A673 (cell line): ENCODE measurements at regions not wholly inside any gene's neighbourhood (a gene's known extent, or its start where the extent isn't known, plus 50 kb on each side); places are given as distances from the start of the nearest gene placed in this dataset.

Experiments used
- CTCF ChIP-seq: fragments of 300-800, 200-600 bp; sonication (generic); conservative IDR thresholded peaks from 2 replicates; pipeline ENCODE4 v1.5.1; 2017; ENCODE audit warnings: low read depth, mild to moderate bottlenecking, antibody characterized with exemption, low read length, moderate library complexity, mixed read lengths
- EZH2 ChIP-seq: fragments of 200-600 bp; sonication (generic); IDR thresholded peaks from 2 replicates; pipeline ENCODE4 v1.6.1; 2017; ENCODE audit warnings: borderline replicate concordance, low read depth, mild to moderate bottlenecking, mixed read lengths, antibody characterized with exemption, low read length; ENCODE audit not compliant: poor library complexity, severe bottlenecking

- TF ChIP-seq CTCF (no peak), EZH2 (no peak)
Measured at GRCh38 chr7:42661312-42661711, 250.6 kb downstream of the C7orf25 start.
